ENCODE measurements at regions not wholly inside any gene's neighbourhood (a gene's known extent, or its start where the extent isn't known, plus 50 kb on each side); places are given as distances from the start of the nearest gene placed in this dataset.

DNA sequence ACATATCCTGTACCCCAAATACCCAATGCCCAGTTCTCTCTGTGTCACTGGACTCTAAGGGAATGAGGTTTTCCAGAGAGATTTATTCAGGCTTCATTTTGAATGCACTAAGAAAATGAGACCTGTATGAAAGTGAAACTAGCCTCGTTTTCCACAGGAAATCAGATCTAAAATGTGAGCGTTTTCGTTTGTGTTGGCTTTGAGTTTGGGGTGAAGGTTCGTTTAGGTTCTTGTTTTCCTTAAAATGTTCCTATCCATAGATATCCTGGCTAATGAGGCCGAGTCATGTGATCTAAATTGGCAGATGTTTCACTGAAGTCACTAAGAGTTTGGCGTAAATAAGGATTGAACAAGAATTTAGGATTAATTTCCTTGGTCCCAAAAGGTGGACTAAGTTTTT, 90.9 kb upstream of the BMPER start:
- 90 to 93% methylated on average over 4 to 6 of the region's 6 CpGs for WGBS, 2 experiments (ENCODE audit: insufficient coverage in 2 of 2)
- no peak overlapping the region for H3K4me3 ChIP-seq (ENCODE audit: extremely low read depth, insufficient read depth, low read length, poor library complexity, severe bottlenecking)

DNA sequence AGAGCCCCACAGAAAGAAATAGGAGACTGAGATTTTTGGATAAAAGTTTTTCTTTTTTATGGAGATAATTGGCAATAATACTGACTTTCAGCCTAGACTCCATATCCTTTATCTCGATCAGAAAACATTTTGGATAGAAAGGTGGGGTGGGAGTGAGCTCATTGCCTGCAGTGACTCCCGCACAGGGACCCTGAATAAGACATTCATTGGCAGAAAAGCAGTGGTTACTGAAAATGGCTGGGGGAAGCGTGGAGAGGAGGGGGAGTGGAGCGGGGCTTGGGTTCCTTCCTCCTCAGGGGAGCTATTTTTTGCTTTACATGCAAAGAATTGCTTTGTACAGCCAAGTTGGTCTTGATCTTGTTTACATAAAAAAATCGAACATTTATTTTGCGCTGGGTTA, 90.4 kb upstream of the BMPER start:
- no peaks in the 10 kb centered on the region for H3K36me3 ChIP-seq (ENCODE audit: control insufficient read depth, insufficient read depth, low read length)
- peaks cover 6% of the 10 kb centered on the region for H3K4me1 ChIP-seq (ENCODE audit: control insufficient read depth, insufficient read depth, low read length, poor library complexity, severe bottlenecking)
- whole genome bisulfite sequencing, 2 experiments (ENCODE audit: insufficient coverage in 2 of 2), result 85 to 88% methylated on average over 5 of the region's 6 CpGs
- no peak overlapping the region for H3K4me3 ChIP-seq (ENCODE audit: extremely low read depth, insufficient read depth, low read length, poor library complexity, severe bottlenecking)
- H3K27ac ChIP-seq (ENCODE audit: low read depth, low read length, severe bottlenecking), result no peak overlapping the region
- H3K9me3 ChIP-seq (ENCODE audit: control insufficient read depth, low read length), result peaks cover 11% of the 10 kb centered on the region

More for the DNA sequence above, 90.9 kb upstream of the BMPER start:
- Histone ChIP-seq H3K9me3 (ENCODE audit: control insufficient read depth, low read length) (peaks cover 11% of the 10 kb centered on the region), H3K36me3 (ENCODE audit: control insufficient read depth, insufficient read depth, low read length) (no peaks in the 10 kb centered on the region), H3K4me1 (ENCODE audit: control insufficient read depth, insufficient read depth, low read length, poor library complexity, severe bottlenecking) (peaks cover 6% of the 10 kb centered on the region), H3K27ac (ENCODE audit: low read depth, low read length, severe bottlenecking) (no peak overlapping the region)

DNA sequence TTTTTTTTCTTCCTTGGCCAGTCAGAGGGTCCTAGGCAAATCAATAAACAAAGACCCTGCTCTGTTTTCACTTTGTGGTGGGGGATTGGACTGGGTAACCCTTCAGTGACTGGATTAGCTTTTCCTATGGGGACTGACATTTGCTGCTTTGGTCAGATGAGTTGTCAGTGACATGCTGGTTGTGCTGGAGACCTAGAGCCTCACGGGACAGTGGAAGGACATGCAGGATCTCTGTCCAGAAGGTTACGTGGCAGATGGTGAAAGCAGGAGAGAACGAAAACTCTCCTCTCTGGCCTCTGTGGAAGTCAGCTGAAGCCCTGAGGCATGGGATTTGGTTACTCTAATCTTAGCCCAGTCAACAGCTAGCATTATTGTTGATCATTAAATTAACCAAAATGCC, 90.0 kb upstream of the BMPER start:
- 87 to 100% methylated on average over 3 of the region's 3 CpGs for WGBS, 2 experiments (ENCODE audit: insufficient coverage in 2 of 2)

DNA sequence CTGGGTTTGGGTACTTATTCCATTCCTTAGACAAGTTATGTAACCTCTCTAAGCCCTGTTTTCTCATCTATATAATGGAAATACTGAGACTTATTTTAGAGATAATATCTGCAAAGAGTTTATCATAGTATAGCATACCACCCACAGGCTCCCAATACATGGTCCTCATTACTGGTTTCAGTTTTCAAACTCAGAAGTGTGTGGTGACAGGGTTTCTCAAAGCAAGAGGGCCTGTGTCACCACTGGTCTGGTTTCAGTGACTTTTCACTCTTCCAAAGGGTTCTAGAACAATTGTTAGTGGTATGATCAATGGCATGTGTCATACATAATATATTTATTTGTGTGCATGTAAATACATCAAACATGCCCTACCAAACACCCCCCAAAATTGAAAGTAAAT, 89.2 kb upstream of the BMPER start:
- no peak overlapping the region for H3K27ac ChIP-seq (ENCODE audit: low read depth, low read length, severe bottlenecking)
- H3K36me3 ChIP-seq (ENCODE audit: control insufficient read depth, insufficient read depth, low read length), result no peaks in the 10 kb centered on the region
- H3K4me3 ChIP-seq (ENCODE audit: extremely low read depth, insufficient read depth, low read length, poor library complexity, severe bottlenecking), result no peak overlapping the region
- H3K9me3 ChIP-seq (ENCODE audit: control insufficient read depth, low read length), result peaks cover 8% of the 10 kb centered on the region
- H3K4me1 ChIP-seq (ENCODE audit: control insufficient read depth, insufficient read depth, low read length, poor library complexity, severe bottlenecking), result peaks cover 6% of the 10 kb centered on the region

More for the DNA sequence above, 90.0 kb upstream of the BMPER start:
- H3K4me3 ChIP-seq (ENCODE audit: extremely low read depth, insufficient read depth, low read length, poor library complexity, severe bottlenecking), result no peak overlapping the region
- H3K36me3 ChIP-seq (ENCODE audit: control insufficient read depth, insufficient read depth, low read length), result no peaks in the 10 kb centered on the region
- H3K27ac ChIP-seq (ENCODE audit: low read depth, low read length, severe bottlenecking), result no peak overlapping the region
- peaks cover 11% of the 10 kb centered on the region for H3K9me3 ChIP-seq (ENCODE audit: control insufficient read depth, low read length)
- peaks cover 6% of the 10 kb centered on the region for H3K4me1 ChIP-seq (ENCODE audit: control insufficient read depth, insufficient read depth, low read length, poor library complexity, severe bottlenecking)

DNA sequence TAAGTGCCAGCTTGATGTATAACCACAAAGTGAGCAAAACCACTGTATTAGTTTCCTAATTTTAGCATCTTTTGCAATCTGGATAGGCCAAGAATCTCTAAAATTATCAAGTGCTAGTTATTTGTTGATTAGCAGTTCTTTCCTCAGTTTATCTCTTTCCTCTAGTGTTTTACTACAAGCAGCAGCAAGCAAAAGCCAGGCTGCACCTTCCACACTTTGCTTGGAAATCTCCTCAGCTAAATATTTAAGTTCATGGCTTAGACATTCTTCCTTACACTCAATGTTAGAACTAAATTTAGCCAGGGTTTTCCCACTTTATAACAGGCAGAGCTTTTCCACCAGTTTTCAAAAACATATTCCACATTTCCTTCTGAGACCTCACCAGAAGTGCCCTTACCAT, 85.7 kb upstream of the BMPER start:
- no peak overlapping the region for H3K27ac ChIP-seq (ENCODE audit: low read depth, low read length, severe bottlenecking)
- H3K4me3 ChIP-seq (ENCODE audit: extremely low read depth, insufficient read depth, low read length, poor library complexity, severe bottlenecking), result no peak overlapping the region
- H3K9me3 ChIP-seq (ENCODE audit: control insufficient read depth, low read length), result no peaks in the 10 kb centered on the region
- peaks cover 6% of the 10 kb centered on the region for H3K4me1 ChIP-seq (ENCODE audit: control insufficient read depth, insufficient read depth, low read length, poor library complexity, severe bottlenecking)
- H3K36me3 ChIP-seq (ENCODE audit: control insufficient read depth, insufficient read depth, low read length), result no peaks in the 10 kb centered on the region

DNA sequence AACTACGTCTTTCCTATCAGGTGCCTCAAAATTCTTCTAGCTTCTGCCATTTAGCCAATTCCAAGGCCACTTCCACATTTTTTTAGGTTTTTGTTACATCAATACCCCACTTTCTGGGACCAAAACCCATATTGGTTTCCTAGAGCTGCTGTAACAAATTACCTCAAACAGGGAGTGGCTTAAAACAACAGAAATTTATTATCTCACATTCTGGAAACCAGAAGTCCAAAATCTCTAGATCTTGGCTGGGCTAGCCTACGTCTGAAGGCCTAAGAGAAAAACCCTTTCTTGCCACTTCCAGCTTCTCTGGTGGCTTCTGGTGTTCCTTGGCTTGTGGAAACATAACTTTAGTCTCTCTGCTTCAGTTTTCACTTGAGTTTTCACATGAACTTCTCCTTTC, 85.1 kb upstream of the BMPER start:
- Histone ChIP-seq H3K9me3 (ENCODE audit: control insufficient read depth, low read length) (no peaks in the 10 kb centered on the region), H3K4me1 (ENCODE audit: control insufficient read depth, insufficient read depth, low read length, poor library complexity, severe bottlenecking) (peaks cover 5% of the 10 kb centered on the region), H3K36me3 (ENCODE audit: control insufficient read depth, insufficient read depth, low read length) (no peaks in the 10 kb centered on the region), H3K4me3 (ENCODE audit: extremely low read depth, insufficient read depth, low read length, poor library complexity, severe bottlenecking) (no peak overlapping the region), H3K27ac (ENCODE audit: low read depth, low read length, severe bottlenecking) (no peak overlapping the region)
- 96 to 97% methylated on average over 2 of the region's 2 CpGs for WGBS, 2 experiments (ENCODE audit: insufficient coverage in 2 of 2)

DNA sequence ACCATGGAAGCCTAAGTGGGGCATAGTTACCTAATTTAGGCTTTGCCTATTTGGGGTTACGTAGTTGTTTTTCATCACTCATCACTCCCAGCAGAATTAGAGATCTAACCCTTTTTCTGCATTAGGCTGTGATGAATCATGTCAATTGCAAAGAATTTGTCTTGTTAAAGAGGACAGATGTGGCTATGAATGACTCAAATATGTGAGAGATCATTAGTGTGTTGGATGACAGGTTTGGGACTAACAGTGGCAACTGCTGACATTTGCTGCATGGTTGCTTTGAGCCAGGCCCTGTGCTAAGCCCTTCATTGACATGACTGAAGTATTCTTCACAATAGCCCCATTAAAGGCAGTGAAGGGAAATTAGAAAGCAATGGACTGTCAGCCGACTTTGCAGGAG, 83.4 kb upstream of the BMPER start:
- Histone ChIP-seq H3K4me1 (ENCODE audit: control insufficient read depth, insufficient read depth, low read length, poor library complexity, severe bottlenecking) (no peaks in the 10 kb centered on the region), H3K4me3 (ENCODE audit: extremely low read depth, insufficient read depth, low read length, poor library complexity, severe bottlenecking) (no peak overlapping the region), H3K36me3 (ENCODE audit: control insufficient read depth, insufficient read depth, low read length) (no peaks in the 10 kb centered on the region), H3K27ac (ENCODE audit: low read depth, low read length, severe bottlenecking) (no peak overlapping the region), H3K9me3 (ENCODE audit: control insufficient read depth, low read length) (no peaks in the 10 kb centered on the region)
- WGBS, 2 experiments (ENCODE audit: insufficient coverage in 2 of 2), result 83 to 100% methylated on average over 1 of the region's 2 CpGs

DNA sequence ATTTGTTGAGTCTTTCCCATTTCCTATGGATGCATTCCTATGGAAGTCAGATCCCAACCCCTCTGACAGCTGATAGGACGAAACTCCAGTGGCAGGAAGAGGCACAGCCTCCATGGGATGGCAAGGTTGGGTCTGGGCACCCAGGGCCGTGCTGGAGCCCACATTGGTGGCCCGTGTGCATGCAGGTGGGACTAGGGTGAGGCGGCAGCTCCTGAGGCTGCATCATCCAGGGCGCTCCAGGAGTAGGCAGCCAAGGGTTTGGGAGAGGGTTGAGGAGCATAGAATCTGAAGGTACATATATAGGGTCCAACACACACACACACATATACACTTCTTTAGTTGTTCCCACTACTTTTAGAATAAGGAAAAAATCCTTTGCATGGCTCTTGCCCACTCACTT, 81.4 kb upstream of the BMPER start:
- Histone ChIP-seq H3K4me3 (ENCODE audit: extremely low read depth, insufficient read depth, low read length, poor library complexity, severe bottlenecking) (no peak overlapping the region), H3K9me3 (ENCODE audit: control insufficient read depth, low read length) (no peaks in the 10 kb centered on the region), H3K36me3 (ENCODE audit: control insufficient read depth, insufficient read depth, low read length) (no peaks in the 10 kb centered on the region), H3K27ac (ENCODE audit: low read depth, low read length, severe bottlenecking) (no peak overlapping the region), H3K4me1 (ENCODE audit: control insufficient read depth, insufficient read depth, low read length, poor library complexity, severe bottlenecking) (no peaks in the 10 kb centered on the region)
- WGBS, 2 experiments (ENCODE audit: insufficient coverage in 2 of 2), result 95 to 100% methylated on average over 2 to 3 of the region's 5 CpGs

DNA sequence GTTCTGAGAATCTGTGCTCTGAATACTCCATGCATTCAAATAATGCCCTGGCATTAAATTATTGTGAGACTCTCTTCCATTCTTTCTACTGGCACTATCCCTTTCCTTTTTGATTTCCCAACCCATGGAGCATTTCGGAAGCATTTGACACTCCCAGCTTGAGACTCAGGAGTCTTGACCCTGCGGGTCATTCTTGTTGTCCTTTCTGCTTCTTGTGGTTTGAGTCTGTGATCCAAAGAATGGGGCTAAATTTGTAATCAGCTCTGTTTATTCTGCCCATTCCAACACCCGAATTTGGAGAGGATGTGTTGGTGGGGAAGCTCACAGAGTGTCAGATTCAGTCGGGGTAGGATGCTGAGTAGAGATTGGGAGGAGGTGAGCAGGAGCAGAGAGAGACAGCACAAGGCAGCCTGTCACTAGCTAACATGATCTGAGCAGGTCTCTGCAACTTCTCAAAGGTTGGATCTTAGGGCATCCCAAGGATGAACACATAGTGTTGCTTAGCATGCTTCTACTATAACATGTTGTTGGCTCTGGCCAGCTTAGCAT, 80.4 kb upstream of the BMPER start:
- no peaks in the 10 kb centered on the region for H3K36me3 ChIP-seq (ENCODE audit: control insufficient read depth, insufficient read depth, low read length)
- no peak overlapping the region for H3K27ac ChIP-seq (ENCODE audit: low read depth, low read length, severe bottlenecking)
- WGBS, 2 experiments (ENCODE audit: insufficient coverage in 2 of 2), result 64 to 85% methylated on average over 2 to 3 of the region's 4 CpGs
- no peaks in the 10 kb centered on the region for H3K9me3 ChIP-seq (ENCODE audit: control insufficient read depth, low read length)
- H3K4me1 ChIP-seq (ENCODE audit: control insufficient read depth, insufficient read depth, low read length, poor library complexity, severe bottlenecking), result no peaks in the 10 kb centered on the region
- H3K4me3 ChIP-seq (ENCODE audit: extremely low read depth, insufficient read depth, low read length, poor library complexity, severe bottlenecking), result no peak overlapping the region

DNA sequence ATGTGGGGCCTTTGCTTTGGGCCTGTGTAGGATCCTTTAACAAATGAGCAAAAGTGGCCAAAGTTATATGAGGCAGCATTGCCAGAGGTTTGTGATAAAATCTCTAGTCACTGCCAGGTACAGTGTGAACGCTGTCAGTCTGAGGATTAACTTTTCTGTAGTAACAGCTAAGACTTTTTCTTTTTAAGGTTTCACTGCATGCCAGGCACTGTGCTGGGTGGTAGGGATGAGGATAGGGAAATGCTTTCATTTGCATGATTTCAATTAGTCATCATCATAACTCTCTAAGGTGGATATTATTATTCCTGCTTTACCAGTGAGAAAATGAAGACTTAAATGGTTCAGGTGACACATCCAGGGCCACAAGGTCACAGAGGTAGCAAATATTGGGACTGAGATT, 79.7 kb upstream of the BMPER start:
- WGBS, 2 experiments (ENCODE audit: insufficient coverage in 2 of 2), result 100% methylated on average over 1 of the region's 1 CpG
- Histone ChIP-seq H3K4me1 (ENCODE audit: control insufficient read depth, insufficient read depth, low read length, poor library complexity, severe bottlenecking) (no peaks in the 10 kb centered on the region), H3K36me3 (ENCODE audit: control insufficient read depth, insufficient read depth, low read length) (no peaks in the 10 kb centered on the region), H3K9me3 (ENCODE audit: control insufficient read depth, low read length) (no peaks in the 10 kb centered on the region), H3K27ac (ENCODE audit: low read depth, low read length, severe bottlenecking) (no peak overlapping the region), H3K4me3 (ENCODE audit: extremely low read depth, insufficient read depth, low read length, poor library complexity, severe bottlenecking) (no peak overlapping the region)

DNA sequence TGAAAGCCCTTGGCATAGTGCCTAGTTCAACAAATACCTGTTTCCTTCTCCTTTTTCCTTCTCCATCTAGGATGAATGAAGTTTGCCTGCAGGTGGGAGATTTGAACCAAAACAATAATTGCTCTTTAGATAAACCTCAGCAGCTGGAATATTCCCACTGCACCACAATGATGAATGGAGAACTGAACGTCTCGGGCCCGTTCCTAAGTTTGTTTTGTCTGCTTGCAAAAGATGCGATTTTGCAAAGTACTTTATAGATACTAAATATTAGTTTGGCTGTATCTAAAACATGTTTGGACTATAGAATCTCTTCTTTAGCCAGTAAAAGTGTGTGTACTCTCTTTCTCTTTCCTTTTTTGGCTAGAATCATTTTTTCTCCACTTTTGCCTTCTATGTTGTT, 75.8 kb upstream of the BMPER start:
- no CpG with 5 or more reads among the region's 4 CpGs for WGBS, 2 experiments (ENCODE audit: insufficient coverage in 2 of 2)
- H3K27ac ChIP-seq (ENCODE audit: low read depth, low read length, severe bottlenecking), result no peak overlapping the region
- no peak overlapping the region for H3K4me3 ChIP-seq (ENCODE audit: extremely low read depth, insufficient read depth, low read length, poor library complexity, severe bottlenecking)
- peaks cover 4% of the 10 kb centered on the region for H3K4me1 ChIP-seq (ENCODE audit: control insufficient read depth, insufficient read depth, low read length, poor library complexity, severe bottlenecking)
- no peaks in the 10 kb centered on the region for H3K36me3 ChIP-seq (ENCODE audit: control insufficient read depth, insufficient read depth, low read length)
- H3K9me3 ChIP-seq (ENCODE audit: control insufficient read depth, low read length), result no peaks in the 10 kb centered on the region
